HepG2 (cell line): ENCODE measurements at regions not wholly inside any gene's neighbourhood (a gene's known extent, or its start where the extent isn't known, plus 50 kb on each side); places are given as distances from the start of the nearest gene placed in this dataset.

Source experiments
- ATAC-seq: fragments of 200-7000 bp; cut with Tn5 transposase; 3 replicates; pipeline ENCODE4 v1.9.1; 2020; ENCODE audit warnings: mild to moderate bottlenecking, moderate library complexity
- BruUV-seq: library from RNA; stranded (reverse); fragments of 400-500 nt; replicated peaks from 2 replicates; lab custom pipeline; 2021; lab: Mats Ljungman, UMichigan
- CTCF ChIA-PET: fragments of 300-600 bp; formaldehyde crosslinking; extraction: SDS; loops from one replicate; lab custom pipeline; 2021; ENCODE audit warnings: low total read pairs, inconsistent platforms, low intra/inter-chr PET ratio; lab: Yijun Ruan, JAX
- POLR2A ChIA-PET: fragments of 350-600 bp; sonication (Branson Sonifier 250); formaldehyde crosslinking; loops from one replicate; lab custom pipeline; 2020; ENCODE audit warnings: antibody characterized with exemption, inconsistent platforms; lab: Yijun Ruan, JAX
- DNase-seq: peaks from one replicate; pipeline ENCODE4 v3.0.0-alpha.2; 2015; ENCODE audit warnings: low spot score
- FAIRE-seq: peaks from 3 replicates; lab custom pipeline; 2011; peaks lifted over from hg19 to GRCh38; lab: Jason Lieb, UNC
- H2AFZ ChIP-seq: one replicate; pipeline ENCODE4 v1.6.1; 2011; ENCODE audit warnings: low read length, inconsistent platforms
- H3K27ac ChIP-seq: fragments of 300-600 bp; 3 replicates; pipeline ENCODE4 v1.8.0; 2011; ENCODE audit warnings: mixed run types, mild to moderate bottlenecking, mixed read lengths, low read length, inconsistent platforms; ENCODE audit not compliant: insufficient read depth; ENCODE audit errors: extremely low read length
- H3K27me3 ChIP-seq, 2 experiments: fragments of 200-600 bp in 1 of 2; 2 replicates in 1 of 2; 3 replicates in 1 of 2; pipeline versions ENCODE4 v1.6.0 to v1.8.0; 2011; ENCODE audit warnings: low read length in 2 of 2, mild to moderate bottlenecking in 2 of 2, moderate library complexity in 2 of 2, inconsistent platforms in 1 of 2; ENCODE audit not compliant: insufficient read depth in 2 of 2, control insufficient read depth in 1 of 2
- H3K36me3 ChIP-seq, 2 experiments: fragments of 200-600 bp in 1 of 2; replicated peaks in 1 of 2; 2 replicates in 1 of 2; 3 replicates in 1 of 2; pipeline versions ENCODE4 v1.5.1 to v1.8.0; 2011; ENCODE audit warnings: low read length in 2 of 2, inconsistent platforms in 1 of 2; ENCODE audit not compliant: insufficient read depth in 2 of 2, control insufficient read depth in 1 of 2
- H3K4me1 ChIP-seq: 2 replicates; pipeline ENCODE4 v1.5.1; 2012; ENCODE audit warnings: low read length, inconsistent platforms; ENCODE audit not compliant: insufficient read depth
- H3K4me2 ChIP-seq: 2 replicates; pipeline ENCODE4 v1.6.0; 2011; ENCODE audit warnings: low read depth, low read length, inconsistent platforms
- H3K4me3 ChIP-seq, 3 experiments: fragments of 200-600 bp in 1 of 3; sonication (generic), shearing (Covaris generic) in 1 of 3; replicated peaks in 1 of 3; 2 replicates each; pipeline ENCODE4 v1.5.1; 2011 to 2016; ENCODE audit warnings: low read length in 3 of 3, inconsistent platforms in 2 of 3, low read depth in 2 of 3, mild to moderate bottlenecking in 2 of 3, control low read depth in 1 of 3, mixed read lengths in 1 of 3; ENCODE audit not compliant: insufficient read depth in 1 of 3
- H3K79me2 ChIP-seq: one replicate; pipeline ENCODE4 v1.6.1; 2011; ENCODE audit warnings: low read length, inconsistent platforms; ENCODE audit not compliant: insufficient read depth
- H3K9ac ChIP-seq: 2 replicates; pipeline ENCODE4 v1.6.0; 2011; ENCODE audit warnings: mild to moderate bottlenecking, low read depth, low read length, inconsistent platforms; ENCODE audit not compliant: insufficient read depth
- H3K9me3 ChIP-seq: 2 replicates; pipeline ENCODE4 v1.5.1; 2012; ENCODE audit warnings: mild to moderate bottlenecking, low read length
- H4K20me1 ChIP-seq: 2 replicates; pipeline ENCODE4 v1.6.0; 2011; ENCODE audit warnings: inconsistent platforms, mild to moderate bottlenecking, low read length, moderate library complexity; ENCODE audit not compliant: insufficient read depth
- ATF3 ChIP-seq: sonication (generic); formaldehyde crosslinking; IDR thresholded peaks from 2 replicates; pipeline ENCODE4 v1.4.0; 2020; ENCODE audit warnings: missing genetic modification reagents
- BHLHE40 ChIP-seq: IDR thresholded peaks from 2 replicates; pipeline ENCODE4 v1.6.1; 2011; ENCODE audit warnings: low read length, improper control_type of control experiment
- CENPX ChIP-seq: sonication (generic); formaldehyde crosslinking; IDR thresholded peaks from 2 replicates; pipeline ENCODE4 v1.9.0; 2021; ENCODE audit warnings: mild to moderate bottlenecking, missing genetic modification reagents, moderate library complexity
- NFIC ChIP-seq: IDR thresholded peaks from 2 replicates; pipeline ENCODE4 v1.6.1; 2012; ENCODE audit warnings: mild to moderate bottlenecking, low read length, inconsistent platforms
- PREB ChIP-seq: sonication (generic); formaldehyde crosslinking; IDR thresholded peaks from 2 replicates; pipeline ENCODE4 v1.4.0; 2020; ENCODE audit warnings: missing genetic modification reagents
- RNF2 ChIP-seq: fragments of 450-650 bp; conservative IDR thresholded peaks from 2 replicates; pipeline ENCODE4 v1.6.1; 2016; ENCODE audit warnings: low read depth
- SMYD3 ChIP-seq: sonication (generic); formaldehyde crosslinking; IDR thresholded peaks from 2 replicates; pipeline ENCODE4 v1.8.1; 2023; ENCODE audit warnings: mild to moderate bottlenecking, missing genetic modification reagents
- ZMAT3 ChIP-seq: sonication (generic); formaldehyde crosslinking; conservative IDR thresholded peaks from 2 replicates; pipeline ENCODE4 v1.7.0; 2021; ENCODE audit warnings: missing genetic modification reagents
- ZNF329 ChIP-seq: sonication (generic); formaldehyde crosslinking; IDR thresholded peaks from 2 replicates; pipeline ENCODE4 v1.9.0; 2021; ENCODE audit warnings: low read depth, mild to moderate bottlenecking, missing genetic modification reagents
- ZNF431 ChIP-seq: sonication (generic); formaldehyde crosslinking; IDR thresholded peaks from 2 replicates; pipeline ENCODE4 v1.9.0; 2022; ENCODE audit warnings: missing genetic modification reagents, low read depth, mild to moderate bottlenecking, borderline replicate concordance
- ZNF468 ChIP-seq: sonication (generic); formaldehyde crosslinking; IDR thresholded peaks from 2 replicates; pipeline ENCODE4 v1.8.0; 2022; ENCODE audit warnings: mild to moderate bottlenecking, moderate library complexity, missing genetic modification reagents
- ZNF660 ChIP-seq: sonication (generic); formaldehyde crosslinking; IDR thresholded peaks from 2 replicates; pipeline ENCODE4 v1.5.1; 2020; ENCODE audit warnings: mild to moderate bottlenecking, low read depth, missing genetic modification reagents, borderline replicate concordance
- WGBS: methylation state at CpG from one replicate; pipeline ENCODE4 v1.1.6; 2017; ENCODE audit warnings: low lambda C conversion rate; 5-methylcytosine and 5-hydroxymethylcytosine counted together
- in situ Hi-C: cut with HindIII; loops from 2 replicates; pipeline ENCODE4 v1.10.0; 2017; ENCODE audit warnings: low pct_unique_long_range_greater_than_20kb; ENCODE audit not compliant: extremely low pct_ligation_motif_present
- intact Hi-C: fragments of 100-400 bp; cut with micrococcal nuclease; formaldehyde crosslinking; loops from one replicate; pipeline ENCODE4 v1.10.0; 2022; ENCODE audit not compliant: unreplicated experiment
- TF ChIP-seq, protein P1 (sequence below): sonication (generic); formaldehyde crosslinking; IDR thresholded peaks from 2 replicates; pipeline ENCODE4 v1.8.1; 2023; ENCODE audit warnings: missing genetic modification reagents, inconsistent platforms, borderline replicate concordance

DNA sequence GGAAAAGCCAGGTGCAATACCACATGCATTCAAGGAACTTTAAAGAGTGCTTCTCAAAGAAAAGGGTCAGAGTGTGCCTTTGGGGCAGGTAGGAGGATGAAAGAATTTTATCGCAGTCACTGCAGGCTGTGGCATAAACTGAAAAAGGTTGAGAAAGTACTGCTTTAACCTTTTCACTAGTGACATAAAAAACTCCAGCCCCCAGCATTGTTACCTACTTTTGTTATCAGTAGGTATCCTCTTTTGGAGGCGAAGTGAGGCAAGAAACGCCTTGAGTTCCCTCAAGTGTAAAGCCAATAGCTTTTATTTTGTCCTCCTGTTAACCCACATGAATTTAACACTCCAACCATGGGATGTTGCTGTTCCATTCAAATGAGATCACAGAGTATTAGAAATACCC is 64.7 kb upstream of the CHD1 start:
- no peaks in the 10 kb centered on the region for H3K27me3 ChIP-seq
- CTCF ChIA-PET = no interaction called here
- 60% methylated on average over 3 of the region's 3 CpGs for WGBS
- no peak overlapping the region for H3K9ac ChIP-seq
- POLR2A ChIA-PET = no interaction called here
- H3K27ac ChIP-seq = no peak overlapping the region
- in situ Hi-C loops (no loop called here), intact Hi-C loops (no loop called here)
- H4K20me1 ChIP-seq = no peaks in the 10 kb centered on the region
- H3K9me3 ChIP-seq = no peaks in the 10 kb centered on the region
- no TSS peak for BruUV-seq
- H3K36me3 ChIP-seq = no peaks in the 10 kb centered on the region
- FAIRE-seq (no peak), ATAC-seq (no peak), DNase-seq (no peak)
- no peak overlapping the region for H3K4me2 ChIP-seq
- peaks cover 15% of the 10 kb centered on the region for H3K4me1 ChIP-seq
- no peak overlapping the region for H3K4me3 ChIP-seq
- TF ChIP-seq BHLHE40 = no peak
- TF ChIP-seq NFIC = no peak
- no peak for TF ChIP-seq ATF3 (CRISPR knock-in tag)
- TF ChIP-seq ZNF468 = no peak
- no peak for TF ChIP-seq PREB (CRISPR knock-in tag)
- no peak for TF ChIP-seq RNF2
- no peak for TF ChIP-seq ZNF660
- no peak for TF ChIP-seq CENPX
- TF ChIP-seq SMYD3 (CRISPR knock-in tag) = no peak
- no peak for TF ChIP-seq ZMAT3 (CRISPR knock-in tag)
- TF ChIP-seq, protein P1, sequence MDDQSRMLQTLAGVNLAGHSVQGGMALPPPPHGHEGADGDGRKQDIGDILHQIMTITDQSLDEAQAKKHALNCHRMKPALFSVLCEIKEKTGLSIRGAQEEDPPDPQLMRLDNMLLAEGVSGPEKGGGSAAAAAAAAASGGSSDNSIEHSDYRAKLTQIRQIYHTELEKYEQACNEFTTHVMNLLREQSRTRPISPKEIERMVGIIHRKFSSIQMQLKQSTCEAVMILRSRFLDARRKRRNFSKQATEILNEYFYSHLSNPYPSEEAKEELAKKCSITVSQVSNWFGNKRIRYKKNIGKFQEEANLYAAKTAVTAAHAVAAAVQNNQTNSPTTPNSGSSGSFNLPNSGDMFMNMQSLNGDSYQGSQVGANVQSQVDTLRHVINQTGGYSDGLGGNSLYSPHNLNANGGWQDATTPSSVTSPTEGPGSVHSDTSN (CRISPR knock-in tag) = no peak
- TF ChIP-seq ZNF329 (CRISPR knock-in tag) = no peak
- no peak for TF ChIP-seq ZNF431 (CRISPR knock-in tag)
- TF ChIP-seq, all 625 proteins: peak for 0
- no peaks in the 10 kb centered on the region for H3K79me2 ChIP-seq
- no peak overlapping the region for H2AFZ ChIP-seq
